Epithelial cell of proximal tubule (primary cell): ENCODE measurements at regions not wholly inside any gene's neighbourhood (a gene's known extent, or its start where the extent isn't known, plus 50 kb on each side); places are given as distances from the start of the nearest gene placed in this dataset.
"Not testable (repeated sequence)": the region's sequence is repeated elsewhere in the genome, so short reads cannot be mapped to it uniquely, and the experiment has no call there.

Experiments
- DNase-seq: peaks from one replicate; pipeline ENCODE4 v3.0.0-alpha.2; 2011; ENCODE audit warnings: low read depth
- H3K4me3 ChIP-seq: 2 replicates; pipeline ENCODE4 v1.5.1; 2011; ENCODE audit warnings: low read depth, mild to moderate bottlenecking, low read length
- CTCF ChIP-seq: conservative IDR thresholded peaks from 2 replicates; pipeline ENCODE4 v1.5.1; 2012; ENCODE audit warnings: low read depth, mild to moderate bottlenecking, low read length

- no peak overlapping the region for H3K4me3 ChIP-seq
- no peak for TF ChIP-seq CTCF
- DNase-seq, result no peak
These were observed 72.7 kb upstream of the IL33 start for GRCh38 chr9:6142799-6143454.

GRCh38 chr9:6135780-6136179, 79.8 kb upstream of the IL33 start:
- H3K4me3 ChIP-seq, DNase-seq: not testable (repeated sequence)

- no peak for DNase-seq
- TF ChIP-seq CTCF, result no peak
- H3K4me3 ChIP-seq, result no peak overlapping the region
These were observed 80.9 kb upstream of the IL33 start for GRCh38 chr9:6134661-6135180.

- no peak for TF ChIP-seq CTCF
- peak; percentile 37 for DNase-seq
- H3K4me3 ChIP-seq, result no peak overlapping the region
These were observed 82.1 kb upstream of the IL33 start for GRCh38 chr9:6133346-6134063.

- H3K4me3 ChIP-seq, result no peak overlapping the region
- DNase-seq, result no peak
- TF ChIP-seq CTCF, result no peak
These were observed 83.0 kb upstream of the IL33 start for GRCh38 chr9:6132650-6133049.

GRCh38 chr9:6128030-6128429, 87.6 kb upstream of the IL33 start:
- H3K4me3 ChIP-seq, result no peak overlapping the region

More at GRCh38 chr9:6128030-6128429, 87.6 kb upstream of the IL33 start:
- DNase-seq, result no peak
- no peak for TF ChIP-seq CTCF
